SHP77 (cell line): ENCODE measurements at regions not wholly inside any gene's neighbourhood (a gene's known extent, or its start where the extent isn't known, plus 50 kb on each side); places are given as distances from the start of the nearest gene placed in this dataset.

Source experiments
- DNase-seq, 2 experiments: peaks; one replicate each; lab custom pipeline; 2025; lab: John Stamatoyannopoulos, UW

GRCh38 chr10:78543749-78544362, 510.2 kb downstream of the RPS24 start:
- DNase-seq, result no peak

GRCh38 chr10:78544423-78545090, 510.9 kb downstream of the RPS24 start:
- no peak for DNase-seq

- DNase-seq, result no peak
Observed at GRCh38 chr10:78545756-78546155, 512.1 kb downstream of the RPS24 start.

- DNase-seq, result no peak
Observed at GRCh38 chr10:78547397-78547796, 513.7 kb downstream of the RPS24 start.

GRCh38 chr10:78547905-78548304, 514.2 kb downstream of the RPS24 start:
- DNase-seq, result no peak

- no peak for DNase-seq
Observed at GRCh38 chr10:78548369-78548768, 514.7 kb downstream of the RPS24 start.

- DNase-seq, result peak in 1 of 2 experiments; percentile 13
Observed at GRCh38 chr10:78549140-78549935, 515.7 kb downstream of the RPS24 start.

GRCh38 chr10:78550090-78550489, 516.4 kb downstream of the RPS24 start:
- no peak for DNase-seq

- DNase-seq, result no peak
Observed at GRCh38 chr10:78550716-78551115, 517.1 kb downstream of the RPS24 start.

GRCh38 chr10:78551184-78552005, 517.4 kb upstream of the ZMIZ1 start:
- DNase-seq, result no peak

GRCh38 chr10:78552261-78552811, 516.4 kb upstream of the ZMIZ1 start:
- DNase-seq, result no peak

- no peak for DNase-seq
Observed at GRCh38 chr10:78553792-78554191, 515.0 kb upstream of the ZMIZ1 start.

- DNase-seq, result no peak
Observed at GRCh38 chr10:78555128-78555527, 513.6 kb upstream of the ZMIZ1 start.

GRCh38 chr10:78556705-78557432, 511.9 kb upstream of the ZMIZ1 start:
- no peak for DNase-seq

- no peak for DNase-seq
Observed at GRCh38 chr10:78557433-78557925, 511.3 kb upstream of the ZMIZ1 start.

- no peak for DNase-seq
Observed at GRCh38 chr10:78559661-78560340, 509.0 kb upstream of the ZMIZ1 start.

- DNase-seq, result no peak
Observed at GRCh38 chr10:78560341-78560688, 508.5 kb upstream of the ZMIZ1 start.

- no peak for DNase-seq
Observed at GRCh38 chr10:78563314-78563713, 505.5 kb upstream of the ZMIZ1 start.

- DNase-seq, result no peak
Observed at GRCh38 chr10:78565841-78566240, 502.9 kb upstream of the ZMIZ1 start.

- DNase-seq, result no peak
Observed at GRCh38 chr10:78566284-78567111, 502.3 kb upstream of the ZMIZ1 start.
